SU-DHL-6 (cell line): ENCODE measurements at regions not wholly inside any gene's neighbourhood (a gene's known extent, or its start where the extent isn't known, plus 50 kb on each side); places are given as distances from the start of the nearest gene placed in this dataset.

Experiments used
- CTCF ChIP-seq: fragments of 200-600 bp; sonication (generic); IDR thresholded peaks from one replicate; pipeline ENCODE4 v1.5.1; 2017; ENCODE audit warnings: antibody characterized with exemption, mild to moderate bottlenecking, low read length, moderate library complexity; ENCODE audit not compliant: insufficient read depth, poor library complexity, severe bottlenecking
- EZH2phosphoT487 ChIP-seq: fragments of 200-600 bp; sonication (generic), shearing (Covaris generic); conservative IDR thresholded peaks from 2 replicates; pipeline ENCODE4 v1.6.1; 2018; ENCODE audit warnings: mild to moderate bottlenecking, antibody characterized with exemption, low read length, moderate library complexity, mixed read lengths

GRCh38 chr14:30369502-30370180, 189.3 kb upstream of the G2E3 start:
- TF ChIP-seq CTCF (no peak), EZH2phosphoT487 (no peak)
